Keratinocyte (primary cell): ENCODE measurements at regions not wholly inside any gene's neighbourhood (a gene's known extent, or its start where the extent isn't known, plus 50 kb on each side); places are given as distances from the start of the nearest gene placed in this dataset.

Experiments
- DNase-seq: peaks from one replicate; pipeline ENCODE4 v3.0.0-alpha.2; 2011; ENCODE audit warnings: low read depth, missing footprints, low spot score
- FAIRE-seq: peaks from 2 replicates; lab custom pipeline; 2011; peaks lifted over from hg19 to GRCh38; lab: Jason Lieb, UNC
- H2AFZ ChIP-seq: 2 replicates; pipeline ENCODE4 v1.6.0; 2012; ENCODE audit warnings: low read length, control low read depth, inconsistent platforms; ENCODE audit not compliant: control insufficient read depth
- H3K27ac ChIP-seq: 2 replicates; pipeline ENCODE4 v1.5.1; 2011; ENCODE audit warnings: low read length; ENCODE audit not compliant: control insufficient read depth, insufficient read depth
- H3K27me3 ChIP-seq: 3 replicates; pipeline ENCODE4 v1.6.0; 2011; ENCODE audit warnings: low read length; ENCODE audit not compliant: control insufficient read depth, insufficient read depth; ENCODE audit errors: extremely low read depth
- H3K36me3 ChIP-seq, 2 experiments: 2 replicates in 1 of 2; 3 replicates in 1 of 2; pipeline ENCODE4 v1.5.1; 2011; ENCODE audit warnings: low read length in 2 of 2, mild to moderate bottlenecking in 1 of 2; ENCODE audit not compliant: control insufficient read depth in 2 of 2, insufficient read depth in 2 of 2; ENCODE audit errors: extremely low read depth in 1 of 2
- H3K4me1 ChIP-seq: 3 replicates; pipeline ENCODE4 v1.5.1; 2011; ENCODE audit warnings: low read length; ENCODE audit not compliant: control insufficient read depth, insufficient read depth; ENCODE audit errors: extremely low read depth
- H3K4me2 ChIP-seq: 3 replicates; pipeline ENCODE4 v1.6.0; 2011; ENCODE audit warnings: low read depth, low read length; ENCODE audit not compliant: control insufficient read depth, insufficient read depth; ENCODE audit errors: extremely low read depth
- H3K4me3 ChIP-seq, 3 experiments: fragments of 200-600 bp in 1 of 3; sonication (generic) in 1 of 3; 2 replicates in 2 of 3; 3 replicates in 1 of 3; pipeline ENCODE4 v1.5.1; 2011 to 2016; ENCODE audit warnings: low read length in 3 of 3, mild to moderate bottlenecking in 3 of 3, control low read depth in 2 of 3, inconsistent platforms in 1 of 3, low read depth in 1 of 3, mixed read lengths in 1 of 3, mixed run types in 1 of 3, moderate library complexity in 1 of 3; ENCODE audit not compliant: control insufficient read depth in 2 of 3, insufficient read depth in 2 of 3; ENCODE audit errors: extremely low read depth in 1 of 3
- H3K79me2 ChIP-seq: 2 replicates; pipeline ENCODE4 v1.6.0; 2012; ENCODE audit warnings: low read length; ENCODE audit not compliant: control insufficient read depth, insufficient read depth
- H3K9ac ChIP-seq: 3 replicates; pipeline ENCODE4 v1.6.0; 2011; ENCODE audit warnings: low read length; ENCODE audit not compliant: control insufficient read depth, insufficient read depth; ENCODE audit errors: extremely low read depth
- H3K9me1 ChIP-seq: 3 replicates; pipeline ENCODE4 v1.6.0; 2011; ENCODE audit warnings: low read length; ENCODE audit not compliant: control insufficient read depth, insufficient read depth; ENCODE audit errors: extremely low read depth
- H3K9me3 ChIP-seq: 2 replicates; pipeline ENCODE4 v1.5.1; 2012; ENCODE audit warnings: low read depth, low read length; ENCODE audit not compliant: control insufficient read depth
- H4K20me1 ChIP-seq: 3 replicates; pipeline ENCODE4 v1.6.0; 2011; ENCODE audit warnings: low read length; ENCODE audit not compliant: control insufficient read depth, insufficient read depth; ENCODE audit errors: extremely low read depth
- CTCF ChIP-seq, 3 experiments: IDR thresholded peaks in 1 of 3; conservative IDR thresholded peaks in 1 of 3; optimal IDR thresholded peaks in 1 of 3; 2 replicates in 2 of 3; 3 replicates in 1 of 3; pipeline versions ENCODE3 to v1.5.1; 2011; ENCODE audit warnings: low read length in 3 of 3, mild to moderate bottlenecking in 3 of 3, moderate library complexity in 2 of 3, control low read depth in 1 of 3, inconsistent platforms in 1 of 3; ENCODE audit not compliant: insufficient read depth in 2 of 3; ENCODE audit errors: extremely low read depth in 1 of 3
- EZH2 ChIP-seq: IDR thresholded peaks from one replicate; pipeline ENCODE4 v1.6.1; 2012; ENCODE audit warnings: inconsistent platforms, mild to moderate bottlenecking, low read length, moderate library complexity
- dilution Hi-C: fragments of 300-500 bp; cut with MboI; formaldehyde crosslinking; loops from one replicate; pipeline ENCODE4 v1.7.0; 2020; ENCODE audit warnings: low sequenced_read_pairs; ENCODE audit not compliant: extremely low pct_ligation_motif_present

GRCh38 chr7:52940481-52940880 lies 95.0 kb upstream of the POM121L12 start:
- no peaks in the 10 kb centered on the region for H3K27me3 ChIP-seq
- no peaks in the 10 kb centered on the region for H3K9me1 ChIP-seq
- H3K4me2 ChIP-seq = no peak overlapping the region
- H3K4me1 ChIP-seq = no peaks in the 10 kb centered on the region
- no peak overlapping the region for H3K27ac ChIP-seq
- no peak overlapping the region for H3K9ac ChIP-seq
- H3K9me3 ChIP-seq = no peaks in the 10 kb centered on the region
- dilution Hi-C loops = no loop called here
- H3K79me2 ChIP-seq = no peaks in the 10 kb centered on the region
- FAIRE-seq = no peak
- DNase-seq = no peak
- TF ChIP-seq EZH2 = no peak
- no peak for TF ChIP-seq CTCF (optimal IDR thresholded peaks at IDR 0.05 in 1 of 3, IDR thresholded peaks at IDR 0.05 in 1 of 3, conservative IDR thresholded peaks at IDR 0.05 in 1 of 3; ENCODE audit: extremely low read depth in 1 of 3, insufficient read depth in 2 of 3, low read length in 3 of 3)
- H2AFZ ChIP-seq = no peak overlapping the region
- no peak overlapping the region for H3K4me3 ChIP-seq
- no peaks in the 10 kb centered on the region for H3K36me3 ChIP-seq
- H4K20me1 ChIP-seq = no peaks in the 10 kb centered on the region

- Histone ChIP-seq H3K36me3 (no peaks in the 10 kb centered on the region), H3K4me2 (no peak overlapping the region), H3K9me1 (no peaks in the 10 kb centered on the region), H3K79me2 (no peaks in the 10 kb centered on the region), H3K27ac (no peak overlapping the region), H3K9me3 (no peaks in the 10 kb centered on the region), H3K4me3 (no peak overlapping the region), H3K27me3 (no peaks in the 10 kb centered on the region), H4K20me1 (no peaks in the 10 kb centered on the region), H2AFZ (no peak overlapping the region), H3K9ac (no peak overlapping the region), H3K4me1 (no peaks in the 10 kb centered on the region)
- dilution Hi-C loops = no loop called here
- FAIRE-seq = no peak
- DNase-seq = no peak
- no peak for TF ChIP-seq CTCF (optimal IDR thresholded peaks at IDR 0.05 in 1 of 3, IDR thresholded peaks at IDR 0.05 in 1 of 3, conservative IDR thresholded peaks at IDR 0.05 in 1 of 3; ENCODE audit: extremely low read depth in 1 of 3, insufficient read depth in 2 of 3, low read length in 3 of 3)
- no peak for TF ChIP-seq EZH2
These were observed 96.8 kb upstream of the POM121L12 start for GRCh38 chr7:52938455-52939133.
